ENCODE measurements at regions not wholly inside any gene's neighbourhood (a gene's known extent, or its start where the extent isn't known, plus 50 kb on each side); places are given as distances from the start of the nearest gene placed in this dataset.

- TF ChIP-seq ZBTB7A (IDR thresholded peaks at IDR 0.05; ENCODE audit: low read depth) (no peak), RAD21 (IDR thresholded peaks at IDR 0.05; ENCODE audit: low read depth) (no peak), EGR1 (IDR thresholded peaks at IDR 0.05) (no peak), CEBPB (IDR thresholded peaks at IDR 0.05) (no peak), CREB1 (IDR thresholded peaks at IDR 0.05; ENCODE audit: low read depth) (no peak), TCF12 (IDR thresholded peaks at IDR 0.05; ENCODE audit: low read depth) (no peak), TEAD4 (IDR thresholded peaks at IDR 0.05) (no peak), REST (IDR thresholded peaks at IDR 0.05; ENCODE audit: low read depth) (no peak), EP300 (IDR thresholded peaks at IDR 0.05; ENCODE audit: borderline replicate concordance) (no peak), FOXM1 (IDR thresholded peaks at IDR 0.05; ENCODE audit: borderline replicate concordance, low read depth) (no peak), TAF1 (IDR thresholded peaks at IDR 0.05; ENCODE audit: low read depth) (no peak), MAX (IDR thresholded peaks at IDR 0.05) (no peak), USF1 (IDR thresholded peaks at IDR 0.05) (no peak), NFIC (IDR thresholded peaks at IDR 0.05) (no peak), YY1 (IDR thresholded peaks at IDR 0.05; ENCODE audit: low read depth) (no peak)
These were observed 235.7 kb downstream of the GPD2 start for GRCh38 chr2:156671706-156672361.

GRCh38 chr2:156672556-156673332 lies 236.6 kb downstream of the GPD2 start:
- no peak for TF ChIP-seq RAD21 (IDR thresholded peaks at IDR 0.05; ENCODE audit: low read depth)
- no peak for TF ChIP-seq FOXM1 (IDR thresholded peaks at IDR 0.05; ENCODE audit: borderline replicate concordance, low read depth)
- TF ChIP-seq NFIC (IDR thresholded peaks at IDR 0.05): no peak
- TF ChIP-seq TAF1 (IDR thresholded peaks at IDR 0.05; ENCODE audit: low read depth): no peak

GRCh38 chr2:156673333-156673615 lies 237.1 kb downstream of the GPD2 start:
- no peak for TF ChIP-seq REST (IDR thresholded peaks at IDR 0.05; ENCODE audit: low read depth)
- TF ChIP-seq FOXM1 (IDR thresholded peaks at IDR 0.05; ENCODE audit: borderline replicate concordance, low read depth): no peak
- TF ChIP-seq EP300 (IDR thresholded peaks at IDR 0.05; ENCODE audit: borderline replicate concordance): no peak
- TF ChIP-seq YY1 (IDR thresholded peaks at IDR 0.05; ENCODE audit: low read depth): no peak
- no peak for TF ChIP-seq RAD21 (IDR thresholded peaks at IDR 0.05; ENCODE audit: low read depth)
- TF ChIP-seq TCF12 (IDR thresholded peaks at IDR 0.05; ENCODE audit: low read depth): no peak

GRCh38 chr2:156673981-156674380 lies 237.8 kb downstream of the GPD2 start:
- TF ChIP-seq YY1 (IDR thresholded peaks at IDR 0.05; ENCODE audit: low read depth): no peak
- TF ChIP-seq RAD21 (IDR thresholded peaks at IDR 0.05; ENCODE audit: low read depth): no peak
- no peak for TF ChIP-seq USF1 (IDR thresholded peaks at IDR 0.05)
- TF ChIP-seq TAF1 (IDR thresholded peaks at IDR 0.05; ENCODE audit: low read depth): no peak
- no peak for TF ChIP-seq TEAD4 (IDR thresholded peaks at IDR 0.05)
- TF ChIP-seq TCF12 (IDR thresholded peaks at IDR 0.05; ENCODE audit: low read depth): no peak
- TF ChIP-seq REST (IDR thresholded peaks at IDR 0.05; ENCODE audit: low read depth): no peak
- no peak for TF ChIP-seq NFIC (IDR thresholded peaks at IDR 0.05)
- no peak for TF ChIP-seq CREB1 (IDR thresholded peaks at IDR 0.05; ENCODE audit: low read depth)
- no peak for TF ChIP-seq EP300 (IDR thresholded peaks at IDR 0.05; ENCODE audit: borderline replicate concordance)
- no peak for TF ChIP-seq FOXM1 (IDR thresholded peaks at IDR 0.05; ENCODE audit: borderline replicate concordance, low read depth)
- no peak for TF ChIP-seq MAX (IDR thresholded peaks at IDR 0.05)
- TF ChIP-seq CEBPB (IDR thresholded peaks at IDR 0.05): no peak
- no peak for TF ChIP-seq EGR1 (IDR thresholded peaks at IDR 0.05)
- TF ChIP-seq ZBTB7A (IDR thresholded peaks at IDR 0.05; ENCODE audit: low read depth): no peak
